ENCODE measurements at regions not wholly inside any gene's neighbourhood (a gene's known extent, or its start where the extent isn't known, plus 50 kb on each side); places are given as distances from the start of the nearest gene placed in this dataset.

- DNase-seq (ENCODE audit: low read depth, low spot score) = no peak
- ChIA-PET CTCF (interaction anchor here (0.6 to 2.4 kb wide), 11 partner anchors 9 to 243 kb away, joined by 3 to 21 read pairs (median 4); no protein-coding TSS in a partner anchor), POLR2A (no interaction called here)
- no peak overlapping the region for H3K4me3 ChIP-seq (ENCODE audit: low read depth, low read length)
- no peaks in the 10 kb centered on the region for H3K9me3 ChIP-seq (ENCODE audit: control insufficient read depth, insufficient read depth, low read length)
- no peaks in the 10 kb centered on the region for H3K27me3 ChIP-seq (ENCODE audit: control insufficient read depth, insufficient read depth, low read length)
- H3K27ac ChIP-seq (ENCODE audit: low read depth, low read length) = no peak overlapping the region
- no peak for TF ChIP-seq CTCF (IDR thresholded peaks at IDR 0.05; ENCODE audit: low read depth, low read length)
These were observed 275.7 kb downstream of the DAD1 start for GRCh38 chr14:22313172-22313801.

- Histone ChIP-seq H3K27ac (ENCODE audit: low read depth, low read length) (no peak overlapping the region), H3K4me3 (ENCODE audit: low read depth, low read length) (no peak overlapping the region), H3K27me3 (ENCODE audit: control insufficient read depth, insufficient read depth, low read length) (no peaks in the 10 kb centered on the region), H3K9me3 (ENCODE audit: control insufficient read depth, insufficient read depth, low read length) (no peaks in the 10 kb centered on the region)
- ChIA-PET POLR2A (no interaction called here), CTCF (interaction anchor here (0.8 to 1.3 kb wide), 2 partner anchors 9 to 148 kb away, joined by 3 to 5 read pairs; no protein-coding TSS in a partner anchor)
- DNase-seq (ENCODE audit: low read depth, low spot score) = no peak
- no peak for TF ChIP-seq CTCF (IDR thresholded peaks at IDR 0.05; ENCODE audit: low read depth, low read length)
These were observed 277.4 kb downstream of the DAD1 start for GRCh38 chr14:22311636-22312035.

GRCh38 chr14:22305607-22306006 is 283.4 kb downstream of the DAD1 start:
- ChIA-PET POLR2A (no interaction called here), CTCF (interaction anchor here (1.0 kb wide), 1 partner anchor 105 kb away, joined by 3 read pairs; no protein-coding TSS in a partner anchor)
- no peaks in the 10 kb centered on the region for H3K27me3 ChIP-seq (ENCODE audit: control insufficient read depth, insufficient read depth, low read length)
- no peak for DNase-seq (ENCODE audit: low read depth, low spot score)
- H3K27ac ChIP-seq (ENCODE audit: low read depth, low read length) = no peak overlapping the region
- no peaks in the 10 kb centered on the region for H3K9me3 ChIP-seq (ENCODE audit: control insufficient read depth, insufficient read depth, low read length)
- TF ChIP-seq CTCF (IDR thresholded peaks at IDR 0.05; ENCODE audit: low read depth, low read length) = no peak
- H3K4me3 ChIP-seq (ENCODE audit: low read depth, low read length) = no peak overlapping the region

- no peaks in the 10 kb centered on the region for H3K27me3 ChIP-seq (ENCODE audit: control insufficient read depth, insufficient read depth, low read length)
- no peak for DNase-seq (ENCODE audit: low read depth, low spot score)
- TF ChIP-seq CTCF (IDR thresholded peaks at IDR 0.05; ENCODE audit: low read depth, low read length) = no peak
- ChIA-PET CTCF (interaction anchor here (0.6 to 3.6 kb wide), 19 partner anchors 8 to 1842 kb away, joined by 3 to 24 read pairs (median 4); partner anchors contain the start of gene PSME2), POLR2A (no interaction called here)
- H3K4me3 ChIP-seq (ENCODE audit: low read depth, low read length) = no peak overlapping the region
- no peaks in the 10 kb centered on the region for H3K9me3 ChIP-seq (ENCODE audit: control insufficient read depth, insufficient read depth, low read length)
- H3K27ac ChIP-seq (ENCODE audit: low read depth, low read length) = no peak overlapping the region
These were observed 284.7 kb downstream of the DAD1 start for GRCh38 chr14:22304326-22304725.

- Histone ChIP-seq H3K4me3 (ENCODE audit: low read depth, low read length) (no peak overlapping the region), H3K27me3 (ENCODE audit: control insufficient read depth, insufficient read depth, low read length) (no peaks in the 10 kb centered on the region), H3K27ac (ENCODE audit: low read depth, low read length) (no peak overlapping the region), H3K9me3 (ENCODE audit: control insufficient read depth, insufficient read depth, low read length) (no peaks in the 10 kb centered on the region)
- TF ChIP-seq CTCF (IDR thresholded peaks at IDR 0.05; ENCODE audit: low read depth, low read length) = peak; percentile 59
- CTCF ChIA-PET = interaction anchor here (0.6 to 3.6 kb wide), 19 partner anchors 9 to 1843 kb away, joined by 3 to 24 read pairs (median 4); partner anchors contain the start of gene PSME2
- POLR2A ChIA-PET = no interaction called here
- no peak for DNase-seq (ENCODE audit: low read depth, low spot score)
These were observed 285.3 kb downstream of the DAD1 start for GRCh38 chr14:22303589-22304195.
